GM12872 (cell line): ENCODE measurements at regions not wholly inside any gene's neighbourhood (a gene's known extent, or its start where the extent isn't known, plus 50 kb on each side); places are given as distances from the start of the nearest gene placed in this dataset.

Source experiments
- TF ChIP-seq, protein P1 (sequence below): IDR thresholded peaks from 3 replicates; pipeline ENCODE4 v1.5.1; 2011; ENCODE audit warnings: low read depth, mild to moderate bottlenecking, low read length, moderate library complexity; ENCODE audit not compliant: insufficient read depth

DNA sequence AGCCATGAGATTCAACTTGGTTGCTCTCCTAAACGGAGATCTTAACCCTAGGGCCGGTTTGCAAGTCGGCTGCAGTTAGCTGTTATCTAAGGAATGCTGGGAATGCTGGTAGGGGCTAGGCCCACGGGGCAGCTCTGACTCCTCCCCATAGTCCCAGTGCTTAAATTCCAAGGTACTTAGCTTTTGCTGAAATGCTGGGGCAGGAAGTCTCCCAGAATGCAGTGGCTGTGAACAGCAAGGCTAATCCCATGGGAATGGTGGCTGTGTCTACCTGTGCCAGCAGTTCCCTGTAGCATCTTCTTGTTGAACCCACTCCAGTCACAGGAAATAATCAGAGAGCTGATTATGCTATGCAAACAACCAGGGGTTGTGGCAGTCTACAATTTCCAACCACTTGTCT lies 102.5 kb upstream of the TJP1 start:
- TF ChIP-seq, protein P1, sequence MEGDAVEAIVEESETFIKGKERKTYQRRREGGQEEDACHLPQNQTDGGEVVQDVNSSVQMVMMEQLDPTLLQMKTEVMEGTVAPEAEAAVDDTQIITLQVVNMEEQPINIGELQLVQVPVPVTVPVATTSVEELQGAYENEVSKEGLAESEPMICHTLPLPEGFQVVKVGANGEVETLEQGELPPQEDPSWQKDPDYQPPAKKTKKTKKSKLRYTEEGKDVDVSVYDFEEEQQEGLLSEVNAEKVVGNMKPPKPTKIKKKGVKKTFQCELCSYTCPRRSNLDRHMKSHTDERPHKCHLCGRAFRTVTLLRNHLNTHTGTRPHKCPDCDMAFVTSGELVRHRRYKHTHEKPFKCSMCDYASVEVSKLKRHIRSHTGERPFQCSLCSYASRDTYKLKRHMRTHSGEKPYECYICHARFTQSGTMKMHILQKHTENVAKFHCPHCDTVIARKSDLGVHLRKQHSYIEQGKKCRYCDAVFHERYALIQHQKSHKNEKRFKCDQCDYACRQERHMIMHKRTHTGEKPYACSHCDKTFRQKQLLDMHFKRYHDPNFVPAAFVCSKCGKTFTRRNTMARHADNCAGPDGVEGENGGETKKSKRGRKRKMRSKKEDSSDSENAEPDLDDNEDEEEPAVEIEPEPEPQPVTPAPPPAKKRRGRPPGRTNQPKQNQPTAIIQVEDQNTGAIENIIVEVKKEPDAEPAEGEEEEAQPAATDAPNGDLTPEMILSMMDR = no peak

DNA sequence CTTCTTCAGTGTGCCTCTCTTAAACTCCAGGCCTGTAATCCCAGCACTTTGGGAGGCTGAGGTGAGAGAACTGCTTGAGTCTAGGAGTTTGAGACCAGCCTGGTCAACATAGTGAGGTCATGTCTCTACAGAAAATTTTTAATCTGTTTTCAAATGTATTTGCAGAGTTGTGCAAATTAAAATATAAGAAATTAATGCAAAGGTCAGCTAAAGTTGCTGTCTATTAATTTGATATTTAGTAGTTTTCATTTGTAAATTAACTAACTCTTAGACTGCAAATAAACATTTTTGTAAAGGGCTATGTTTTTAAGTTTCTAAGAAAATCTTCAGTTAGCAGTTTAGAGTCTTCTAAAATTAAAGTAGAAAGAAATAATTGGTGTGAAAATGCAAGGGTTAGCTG lies 99.9 kb upstream of the TJP1 start:
- TF ChIP-seq, protein P1 = no peak

DNA sequence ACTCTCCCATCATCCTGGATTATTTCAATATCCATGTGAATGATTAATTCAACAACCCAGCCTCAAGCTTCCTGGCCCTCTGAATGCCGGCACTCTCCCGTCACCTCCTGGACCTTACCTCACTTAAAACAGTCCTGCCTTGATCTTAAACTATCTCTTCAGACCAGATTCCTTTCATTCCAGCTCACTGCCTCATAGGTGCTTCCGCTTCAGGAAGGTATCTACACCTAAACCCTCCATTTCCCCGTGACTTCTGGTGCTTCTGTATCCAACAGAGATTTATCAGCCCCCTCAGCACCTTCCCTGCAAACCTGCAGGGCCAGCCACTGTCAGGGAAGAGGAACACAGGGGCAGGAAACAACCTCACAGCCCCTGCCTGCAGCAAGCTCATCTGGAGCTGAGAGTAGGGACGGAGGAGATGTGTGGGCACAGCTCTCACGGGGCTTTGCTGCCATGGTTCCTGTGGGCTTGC lies 98.9 kb upstream of the TJP1 start:
- TF ChIP-seq, protein P1 = no peak

DNA sequence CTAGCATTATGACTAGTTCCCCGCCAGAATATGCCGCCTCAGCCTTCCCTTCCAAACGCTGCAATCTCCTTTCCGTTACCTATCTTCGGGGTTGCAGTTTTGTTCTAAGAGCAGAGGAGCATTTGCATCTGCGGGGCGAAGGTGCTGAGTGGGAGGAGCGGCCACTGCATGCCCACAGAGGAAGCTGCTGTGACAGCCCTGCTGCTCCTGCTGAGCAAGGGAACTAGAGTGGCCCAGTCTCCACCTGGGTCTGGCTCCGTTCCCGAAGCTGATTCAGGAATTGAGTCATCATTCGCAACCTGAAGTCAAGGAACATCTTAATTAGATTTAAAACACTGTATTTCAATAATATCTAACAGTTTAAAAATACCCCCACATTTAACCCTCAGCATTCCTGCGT lies 98.2 kb upstream of the TJP1 start:
- TF ChIP-seq, protein P1 = no peak

DNA sequence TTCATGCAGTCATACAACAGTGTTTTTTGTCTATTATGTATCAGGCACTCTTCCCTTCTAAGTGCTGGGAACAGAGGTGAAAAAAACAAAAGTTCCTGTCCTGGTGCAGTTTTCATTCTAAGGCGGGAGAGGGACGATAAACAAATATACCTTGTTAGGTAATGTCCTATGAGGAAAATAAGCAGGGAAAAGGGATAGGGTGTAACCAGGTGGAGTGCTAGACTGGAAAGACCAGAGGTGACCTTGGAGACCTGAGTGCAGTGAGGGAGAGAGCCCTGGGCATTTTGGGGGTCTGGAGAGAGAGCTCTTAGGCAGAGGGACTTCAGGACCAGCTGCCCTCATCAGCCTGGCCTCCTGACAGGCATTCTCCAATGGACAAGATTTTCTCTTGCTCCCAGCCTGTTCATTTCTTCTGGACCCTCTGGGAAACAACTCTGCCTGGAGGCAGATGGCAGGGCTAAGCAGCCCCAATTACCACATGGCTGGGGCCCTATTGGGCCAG lies 97.2 kb upstream of the TJP1 start:
- TF ChIP-seq, protein P1 = no peak

DNA sequence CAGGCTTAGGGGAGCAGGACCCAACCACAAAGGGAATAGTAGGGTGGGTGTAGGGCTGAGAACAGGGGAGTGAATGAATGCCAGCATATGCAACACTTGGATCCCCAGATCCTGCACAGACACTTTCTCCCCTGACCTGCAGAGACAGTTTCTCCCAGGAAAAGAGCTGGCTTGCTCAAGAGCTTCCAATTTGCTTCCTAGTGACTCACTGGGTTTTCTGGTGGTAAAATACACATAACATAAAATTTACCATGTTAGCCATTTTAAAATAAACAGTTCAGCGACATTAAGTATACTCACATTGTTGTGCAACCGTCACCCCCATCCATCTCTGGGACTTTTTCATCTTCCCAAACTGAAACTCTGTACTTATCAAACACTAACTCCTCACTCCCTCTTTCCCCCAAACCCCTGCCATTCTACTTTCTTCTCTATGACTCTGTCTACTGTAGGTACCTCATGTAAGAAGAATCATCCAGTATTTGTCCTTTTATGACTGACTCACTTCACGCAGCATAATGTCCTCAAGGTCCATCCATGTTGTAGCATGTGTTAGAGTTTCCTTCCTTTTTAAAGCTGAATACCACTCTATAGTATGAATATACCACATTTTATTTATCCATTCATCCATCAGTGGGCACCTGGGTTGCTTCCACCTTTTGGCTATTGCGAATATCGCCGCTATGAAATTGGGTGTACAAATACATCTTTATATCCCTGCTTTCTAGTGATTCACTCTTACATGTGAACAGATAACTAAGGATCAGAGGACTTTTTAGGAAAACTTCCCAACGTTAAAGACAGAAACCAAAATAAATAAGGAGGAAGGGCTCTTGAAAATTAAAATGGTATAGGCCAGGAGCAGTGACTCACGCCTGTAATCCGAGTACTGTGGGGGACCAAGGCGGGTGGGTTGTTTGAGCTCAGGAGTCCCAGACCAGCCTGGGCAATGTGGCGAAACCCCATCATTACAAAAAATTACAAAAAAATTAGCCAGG lies 95.6 kb upstream of the TJP1 start:
- TF ChIP-seq, protein P1 = no peak

DNA sequence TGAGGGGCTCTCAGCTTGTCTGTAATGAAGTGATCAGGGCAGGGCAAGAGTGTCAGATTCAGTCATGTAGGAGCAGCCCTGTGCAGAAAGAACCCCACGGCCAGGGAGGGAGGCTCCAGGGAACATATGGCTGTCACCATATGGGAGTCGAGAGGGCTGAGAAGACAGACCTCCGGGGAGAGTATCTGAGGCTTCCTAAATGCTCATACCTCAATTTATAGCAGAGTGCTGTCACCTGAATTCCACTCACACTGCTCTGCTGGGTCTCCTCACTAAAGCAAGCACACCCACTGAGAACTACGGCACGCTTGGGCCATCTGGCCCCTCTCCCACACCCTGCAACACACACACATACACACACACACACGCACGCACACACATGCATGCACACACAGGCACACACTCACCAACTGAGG lies 92.3 kb upstream of the TJP1 start:
- TF ChIP-seq, protein P1 = no peak
